WTC11 (cell line): ENCODE measurements at regions not wholly inside any gene's neighbourhood (a gene's known extent, or its start where the extent isn't known, plus 50 kb on each side); places are given as distances from the start of the nearest gene placed in this dataset.

Experiments
- ATAC-seq: fragments of 200-7000 bp; cut with Tn5 transposase; 2 replicates; pipeline ENCODE4 v1.10.0; 2021; ENCODE audit warnings: mild to moderate bottlenecking, moderate library complexity
- CTCF ChIA-PET: fragments of 300-600 bp; sonication (Branson Sonifier 250); formaldehyde crosslinking; loops from one replicate; lab custom pipeline; 2021; ENCODE audit warnings: antibody characterized with exemption; lab: Charles Lee
- POLR2A ChIA-PET: fragments of 350-600 bp; sonication (Branson Sonifier 250); formaldehyde crosslinking; loops from one replicate; lab custom pipeline; 2021; ENCODE audit warnings: antibody characterized with exemption; lab: Charles Lee
- DNase-seq: peaks from one replicate; pipeline ENCODE4 v3.0.0; 2021; ENCODE audit warnings: low spot score
- H3K27ac Mint-ChIP-seq: 2 replicates; pipeline ENCODE4 v1.8.0; 2021; ENCODE audit warnings: mixed read lengths
- H3K27me3 Mint-ChIP-seq: 2 replicates; pipeline ENCODE4 v1.8.0; 2021; ENCODE audit warnings: low read depth, mild to moderate bottlenecking, moderate library complexity, mixed read lengths
- H3K36me3 Mint-ChIP-seq: 2 replicates; pipeline ENCODE4 v1.8.0; 2021; ENCODE audit warnings: mixed read lengths
- H3K4me1 Mint-ChIP-seq: 2 replicates; pipeline ENCODE4 v1.8.0; 2022; ENCODE audit warnings: mixed read lengths
- H3K4me3 Mint-ChIP-seq: 2 replicates; pipeline ENCODE4 v1.8.0; 2021; ENCODE audit warnings: mild to moderate bottlenecking, moderate library complexity, mixed read lengths
- H3K9me3 Mint-ChIP-seq: 2 replicates; pipeline ENCODE4 v1.8.0; 2021; ENCODE audit warnings: mixed read lengths
- ARID4B ChIP-seq: sonication (generic); formaldehyde crosslinking; IDR thresholded peaks from 2 replicates; pipeline ENCODE4 v1.8.0; 2023; ENCODE audit warnings: missing genetic modification reagents, mild to moderate bottlenecking, borderline replicate concordance
- ATF1 ChIP-seq: sonication (generic); formaldehyde crosslinking; IDR thresholded peaks from 2 replicates; pipeline ENCODE4 v1.8.1; 2023; ENCODE audit warnings: mild to moderate bottlenecking, moderate library complexity, missing genetic modification reagents
- ESRRA ChIP-seq: sonication (generic); formaldehyde crosslinking; IDR thresholded peaks from 2 replicates; pipeline ENCODE4 v1.8.1; 2022; ENCODE audit warnings: mild to moderate bottlenecking, missing genetic modification reagents, borderline replicate concordance
- GABPB1 ChIP-seq: sonication (generic); formaldehyde crosslinking; IDR thresholded peaks from 2 replicates; pipeline ENCODE4 v1.8.1; 2023; ENCODE audit warnings: mild to moderate bottlenecking, missing genetic modification reagents
- GTF2I ChIP-seq: fragments of 250-450 bp; sonication (Bioruptor Pico); conservative IDR thresholded peaks from 2 replicates; pipeline ENCODE4 v1.4.0; 2021; ENCODE audit warnings: mild to moderate bottlenecking
- HMGXB4 ChIP-seq: sonication (generic); formaldehyde crosslinking; IDR thresholded peaks from 2 replicates; pipeline ENCODE4 v1.8.1; 2023; ENCODE audit warnings: mild to moderate bottlenecking, moderate library complexity, missing genetic modification reagents
- IRF2 ChIP-seq: sonication (generic); formaldehyde crosslinking; IDR thresholded peaks from 2 replicates; pipeline ENCODE4 v1.8.0; 2022; ENCODE audit warnings: low read depth, missing genetic modification reagents, borderline replicate concordance
- JUN ChIP-seq: sonication (generic); formaldehyde crosslinking; IDR thresholded peaks from 2 replicates; pipeline ENCODE4 v1.8.0; 2023; ENCODE audit warnings: mild to moderate bottlenecking, missing genetic modification reagents
- MXD4 ChIP-seq: fragments of 250-450 bp; sonication (Bioruptor Pico); IDR thresholded peaks from 2 replicates; pipeline ENCODE4 v1.8.0; 2021; ENCODE audit warnings: mild to moderate bottlenecking, moderate library complexity, borderline replicate concordance
- PRRX2 ChIP-seq: fragments of 250-450 bp; sonication (Bioruptor Pico); IDR thresholded peaks from 2 replicates; pipeline ENCODE4 v1.8.0; 2021; ENCODE audit warnings: mild to moderate bottlenecking
- RELA ChIP-seq: sonication (generic); formaldehyde crosslinking; IDR thresholded peaks from 2 replicates; pipeline ENCODE4 v1.8.1; 2022; ENCODE audit warnings: missing genetic modification reagents, mild to moderate bottlenecking, borderline replicate concordance
- SMAD3 ChIP-seq: sonication (generic); formaldehyde crosslinking; IDR thresholded peaks from 2 replicates; pipeline ENCODE4 v1.8.0; 2022; ENCODE audit warnings: missing genetic modification reagents, mild to moderate bottlenecking, borderline replicate concordance
- SP1 ChIP-seq: sonication (generic); formaldehyde crosslinking; conservative IDR thresholded peaks from 2 replicates; pipeline ENCODE4 v1.8.1; 2022; ENCODE audit warnings: missing genetic modification reagents
- ZBTB21 ChIP-seq: sonication (generic); formaldehyde crosslinking; IDR thresholded peaks from 2 replicates; pipeline ENCODE4 v1.8.1; 2023; ENCODE audit warnings: mild to moderate bottlenecking, missing genetic modification reagents, borderline replicate concordance
- ZNF317 ChIP-seq: sonication (generic); formaldehyde crosslinking; IDR thresholded peaks from 2 replicates; pipeline ENCODE4 v1.8.1; 2023; ENCODE audit warnings: low read depth, mild to moderate bottlenecking, moderate library complexity, missing genetic modification reagents, borderline replicate concordance
- TF ChIP-seq, protein P1 (sequence below): sonication (generic); formaldehyde crosslinking; IDR thresholded peaks from 2 replicates; pipeline ENCODE4 v1.8.1; 2023; ENCODE audit warnings: mild to moderate bottlenecking, missing genetic modification reagents
- TF ChIP-seq, protein P2 (sequence below): fragments of 250-450 bp; sonication (Bioruptor Pico); IDR thresholded peaks from 2 replicates; pipeline ENCODE4 v1.9.0; 2021; ENCODE audit warnings: mild to moderate bottlenecking, borderline replicate concordance
- TF ChIP-seq, protein P3 (sequence below): sonication (generic); formaldehyde crosslinking; IDR thresholded peaks from 2 replicates; pipeline ENCODE4 v1.8.1; 2022; ENCODE audit warnings: mild to moderate bottlenecking, moderate library complexity, missing genetic modification reagents
- TF ChIP-seq, protein P4 (sequence below): sonication (generic); formaldehyde crosslinking; IDR thresholded peaks from 2 replicates; pipeline ENCODE4 v1.8.1; 2022; ENCODE audit warnings: low read depth, mild to moderate bottlenecking, moderate library complexity, missing genetic modification reagents, borderline replicate concordance

GRCh38 chr4:77220828-77221613 is 64.0 kb downstream of the CCNG2 start:
- Mint-ChIP-seq H3K4me3 (no peak overlapping the region), H3K27me3 (peaks cover 47% of the 10 kb centered on the region), H3K36me3 (no peaks in the 10 kb centered on the region), H3K9me3 (peaks cover 5% of the 10 kb centered on the region; the same call in 1 of the 2 replicates), H3K27ac (no peak overlapping the region), H3K4me1 (no peaks in the 10 kb centered on the region)
- ChIA-PET POLR2A (no interaction called here), CTCF (no interaction called here)
- ATAC-seq = no peak
- TF ChIP-seq ZNF317 (CRISPR knock-in tag) (no peak), MXD4 (CRISPR knock-in tag) (no peak), ZBTB21 (CRISPR knock-in tag) (no peak), HMGXB4 (CRISPR knock-in tag) (no peak), SMAD3 (CRISPR knock-in tag) (no peak)
- TF ChIP-seq, protein P1, sequence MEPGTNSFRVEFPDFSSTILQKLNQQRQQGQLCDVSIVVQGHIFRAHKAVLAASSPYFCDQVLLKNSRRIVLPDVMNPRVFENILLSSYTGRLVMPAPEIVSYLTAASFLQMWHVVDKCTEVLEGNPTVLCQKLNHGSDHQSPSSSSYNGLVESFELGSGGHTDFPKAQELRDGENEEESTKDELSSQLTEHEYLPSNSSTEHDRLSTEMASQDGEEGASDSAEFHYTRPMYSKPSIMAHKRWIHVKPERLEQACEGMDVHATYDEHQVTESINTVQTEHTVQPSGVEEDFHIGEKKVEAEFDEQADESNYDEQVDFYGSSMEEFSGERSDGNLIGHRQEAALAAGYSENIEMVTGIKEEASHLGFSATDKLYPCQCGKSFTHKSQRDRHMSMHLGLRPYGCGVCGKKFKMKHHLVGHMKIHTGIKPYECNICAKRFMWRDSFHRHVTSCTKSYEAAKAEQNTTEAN = no peak
- TF ChIP-seq, all 79 proteins: peak for 0
- DNase-seq = no peak

DNA sequence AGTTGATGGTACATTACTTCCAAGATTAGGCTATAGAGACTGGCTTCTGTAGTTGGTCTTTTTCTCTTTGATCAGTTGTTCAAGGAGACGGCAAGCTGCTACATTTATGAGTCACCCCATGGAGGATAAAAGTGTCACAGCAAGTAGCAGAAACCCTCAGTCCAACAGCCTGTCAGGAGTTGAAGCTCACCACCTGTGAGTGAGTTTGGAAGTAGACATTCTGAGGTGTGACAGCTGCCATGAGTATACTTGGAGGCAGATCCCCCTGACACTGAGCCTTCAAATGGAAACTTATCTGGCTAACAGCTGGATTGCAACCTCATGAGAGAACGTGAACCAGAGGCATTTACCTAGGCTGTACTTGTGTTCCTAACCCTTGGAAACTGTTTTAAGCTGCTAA is 68.0 kb downstream of the CCNG2 start:
- no peak overlapping the region for H3K4me3 Mint-ChIP-seq
- DNase-seq = no peak
- H3K27ac Mint-ChIP-seq = no peak overlapping the region
- CTCF ChIA-PET = no interaction called here
- H3K4me1 Mint-ChIP-seq = no peaks in the 10 kb centered on the region
- H3K27me3 Mint-ChIP-seq = peaks cover 37% of the 10 kb centered on the region
- H3K36me3 Mint-ChIP-seq = peaks cover 3% of the 10 kb centered on the region; the same call in 1 of the 2 replicates
- no peak for ATAC-seq
- peaks cover 39% of the 10 kb centered on the region for H3K9me3 Mint-ChIP-seq
- POLR2A ChIA-PET = no interaction called here
- TF ChIP-seq, protein P2, sequence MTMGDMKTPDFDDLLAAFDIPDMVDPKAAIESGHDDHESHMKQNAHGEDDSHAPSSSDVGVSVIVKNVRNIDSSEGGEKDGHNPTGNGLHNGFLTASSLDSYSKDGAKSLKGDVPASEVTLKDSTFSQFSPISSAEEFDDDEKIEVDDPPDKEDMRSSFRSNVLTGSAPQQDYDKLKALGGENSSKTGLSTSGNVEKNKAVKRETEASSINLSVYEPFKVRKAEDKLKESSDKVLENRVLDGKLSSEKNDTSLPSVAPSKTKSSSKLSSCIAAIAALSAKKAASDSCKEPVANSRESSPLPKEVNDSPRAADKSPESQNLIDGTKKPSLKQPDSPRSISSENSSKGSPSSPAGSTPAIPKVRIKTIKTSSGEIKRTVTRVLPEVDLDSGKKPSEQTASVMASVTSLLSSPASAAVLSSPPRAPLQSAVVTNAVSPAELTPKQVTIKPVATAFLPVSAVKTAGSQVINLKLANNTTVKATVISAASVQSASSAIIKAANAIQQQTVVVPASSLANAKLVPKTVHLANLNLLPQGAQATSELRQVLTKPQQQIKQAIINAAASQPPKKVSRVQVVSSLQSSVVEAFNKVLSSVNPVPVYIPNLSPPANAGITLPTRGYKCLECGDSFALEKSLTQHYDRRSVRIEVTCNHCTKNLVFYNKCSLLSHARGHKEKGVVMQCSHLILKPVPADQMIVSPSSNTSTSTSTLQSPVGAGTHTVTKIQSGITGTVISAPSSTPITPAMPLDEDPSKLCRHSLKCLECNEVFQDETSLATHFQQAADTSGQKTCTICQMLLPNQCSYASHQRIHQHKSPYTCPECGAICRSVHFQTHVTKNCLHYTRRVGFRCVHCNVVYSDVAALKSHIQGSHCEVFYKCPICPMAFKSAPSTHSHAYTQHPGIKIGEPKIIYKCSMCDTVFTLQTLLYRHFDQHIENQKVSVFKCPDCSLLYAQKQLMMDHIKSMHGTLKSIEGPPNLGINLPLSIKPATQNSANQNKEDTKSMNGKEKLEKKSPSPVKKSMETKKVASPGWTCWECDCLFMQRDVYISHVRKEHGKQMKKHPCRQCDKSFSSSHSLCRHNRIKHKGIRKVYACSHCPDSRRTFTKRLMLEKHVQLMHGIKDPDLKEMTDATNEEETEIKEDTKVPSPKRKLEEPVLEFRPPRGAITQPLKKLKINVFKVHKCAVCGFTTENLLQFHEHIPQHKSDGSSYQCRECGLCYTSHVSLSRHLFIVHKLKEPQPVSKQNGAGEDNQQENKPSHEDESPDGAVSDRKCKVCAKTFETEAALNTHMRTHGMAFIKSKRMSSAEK (CRISPR knock-in tag) = no peak
- TF ChIP-seq SP1 (no peak), RELA (CRISPR knock-in tag) (no peak), GABPB1 (no peak), IRF2 (CRISPR knock-in tag) (no peak), ATF1 (no peak), JUN (no peak), ZBTB21 (CRISPR knock-in tag) (no peak), ESRRA (no peak), PRRX2 (CRISPR knock-in tag) (no peak), GTF2I (CRISPR knock-in tag) (no peak), ARID4B (no peak)
- TF ChIP-seq, protein P3, sequence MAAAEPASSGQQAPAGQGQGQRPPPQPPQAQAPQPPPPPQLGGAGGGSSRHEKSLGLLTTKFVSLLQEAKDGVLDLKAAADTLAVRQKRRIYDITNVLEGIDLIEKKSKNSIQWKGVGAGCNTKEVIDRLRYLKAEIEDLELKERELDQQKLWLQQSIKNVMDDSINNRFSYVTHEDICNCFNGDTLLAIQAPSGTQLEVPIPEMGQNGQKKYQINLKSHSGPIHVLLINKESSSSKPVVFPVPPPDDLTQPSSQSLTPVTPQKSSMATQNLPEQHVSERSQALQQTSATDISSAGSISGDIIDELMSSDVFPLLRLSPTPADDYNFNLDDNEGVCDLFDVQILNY (CRISPR knock-in tag) = no peak
- TF ChIP-seq, protein P4, sequence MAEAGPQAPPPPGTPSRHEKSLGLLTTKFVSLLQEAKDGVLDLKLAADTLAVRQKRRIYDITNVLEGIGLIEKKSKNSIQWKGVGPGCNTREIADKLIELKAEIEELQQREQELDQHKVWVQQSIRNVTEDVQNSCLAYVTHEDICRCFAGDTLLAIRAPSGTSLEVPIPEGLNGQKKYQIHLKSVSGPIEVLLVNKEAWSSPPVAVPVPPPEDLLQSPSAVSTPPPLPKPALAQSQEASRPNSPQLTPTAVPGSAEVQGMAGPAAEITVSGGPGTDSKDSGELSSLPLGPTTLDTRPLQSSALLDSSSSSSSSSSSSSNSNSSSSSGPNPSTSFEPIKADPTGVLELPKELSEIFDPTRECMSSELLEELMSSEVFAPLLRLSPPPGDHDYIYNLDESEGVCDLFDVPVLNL = no peak
